Neural cell (in vitro differentiated cells): ENCODE measurements at regions not wholly inside any gene's neighbourhood (a gene's known extent, or its start where the extent isn't known, plus 50 kb on each side); places are given as distances from the start of the nearest gene placed in this dataset.

Source experiments
- CTCF ChIP-seq: fragments of 450-650 bp; IDR thresholded peaks from 2 replicates; pipeline ENCODE4 v1.5.1; 2014; ENCODE audit warnings: antibody characterized with exemption, mild to moderate bottlenecking, moderate library complexity; ENCODE audit not compliant: poor library complexity, severe bottlenecking
- EP300 ChIP-seq: fragments of 450-650 bp; conservative IDR thresholded peaks from 2 replicates; pipeline ENCODE4 v1.6.1; 2014; ENCODE audit warnings: antibody characterized with exemption, mild to moderate bottlenecking, moderate library complexity; ENCODE audit not compliant: poor library complexity, severe bottlenecking
- EZH2 ChIP-seq: fragments of 200-600, 300-800 bp; shearing (Covaris generic), sonication (generic); IDR thresholded peaks from 2 replicates; pipeline ENCODE4 v1.6.1; 2014; ENCODE audit warnings: antibody characterized with exemption, low read length, borderline replicate concordance, mild to moderate bottlenecking; ENCODE audit not compliant: insufficient read depth, poor library complexity, severe bottlenecking
- MXI1 ChIP-seq: fragments of 450-650 bp; conservative IDR thresholded peaks from 2 replicates; pipeline ENCODE4 v1.6.1; 2014; ENCODE audit warnings: antibody characterized with exemption, mild to moderate bottlenecking; ENCODE audit not compliant: poor library complexity, severe bottlenecking
- POLR2AphosphoS5 ChIP-seq: IDR thresholded peaks from 2 replicates; pipeline ENCODE4 v1.6.1; 2012
- RAD21 ChIP-seq: fragments of 450-650 bp; conservative IDR thresholded peaks from 2 replicates; pipeline ENCODE4 v1.6.1; 2014; ENCODE audit warnings: antibody characterized with exemption, mild to moderate bottlenecking, moderate library complexity
- SMC3 ChIP-seq: fragments of 450-650 bp; conservative IDR thresholded peaks from 2 replicates; pipeline ENCODE4 v1.6.1; 2014; ENCODE audit warnings: antibody characterized with exemption, mild to moderate bottlenecking, moderate library complexity; ENCODE audit not compliant: poor library complexity
- TAF1 ChIP-seq: IDR thresholded peaks from 2 replicates; pipeline ENCODE4 v1.6.1; 2012; ENCODE audit warnings: low read depth
- TF ChIP-seq, protein P1 (sequence below): IDR thresholded peaks from 2 replicates; pipeline ENCODE4 v1.6.1; 2012; ENCODE audit warnings: borderline replicate concordance

- no peak for TF ChIP-seq CTCF
- TF ChIP-seq SMC3, result no peak
- TF ChIP-seq POLR2AphosphoS5, result no peak
- TF ChIP-seq RAD21, result no peak
- no peak for TF ChIP-seq EP300
- TF ChIP-seq EZH2, result no peak
- TF ChIP-seq, protein P1, sequence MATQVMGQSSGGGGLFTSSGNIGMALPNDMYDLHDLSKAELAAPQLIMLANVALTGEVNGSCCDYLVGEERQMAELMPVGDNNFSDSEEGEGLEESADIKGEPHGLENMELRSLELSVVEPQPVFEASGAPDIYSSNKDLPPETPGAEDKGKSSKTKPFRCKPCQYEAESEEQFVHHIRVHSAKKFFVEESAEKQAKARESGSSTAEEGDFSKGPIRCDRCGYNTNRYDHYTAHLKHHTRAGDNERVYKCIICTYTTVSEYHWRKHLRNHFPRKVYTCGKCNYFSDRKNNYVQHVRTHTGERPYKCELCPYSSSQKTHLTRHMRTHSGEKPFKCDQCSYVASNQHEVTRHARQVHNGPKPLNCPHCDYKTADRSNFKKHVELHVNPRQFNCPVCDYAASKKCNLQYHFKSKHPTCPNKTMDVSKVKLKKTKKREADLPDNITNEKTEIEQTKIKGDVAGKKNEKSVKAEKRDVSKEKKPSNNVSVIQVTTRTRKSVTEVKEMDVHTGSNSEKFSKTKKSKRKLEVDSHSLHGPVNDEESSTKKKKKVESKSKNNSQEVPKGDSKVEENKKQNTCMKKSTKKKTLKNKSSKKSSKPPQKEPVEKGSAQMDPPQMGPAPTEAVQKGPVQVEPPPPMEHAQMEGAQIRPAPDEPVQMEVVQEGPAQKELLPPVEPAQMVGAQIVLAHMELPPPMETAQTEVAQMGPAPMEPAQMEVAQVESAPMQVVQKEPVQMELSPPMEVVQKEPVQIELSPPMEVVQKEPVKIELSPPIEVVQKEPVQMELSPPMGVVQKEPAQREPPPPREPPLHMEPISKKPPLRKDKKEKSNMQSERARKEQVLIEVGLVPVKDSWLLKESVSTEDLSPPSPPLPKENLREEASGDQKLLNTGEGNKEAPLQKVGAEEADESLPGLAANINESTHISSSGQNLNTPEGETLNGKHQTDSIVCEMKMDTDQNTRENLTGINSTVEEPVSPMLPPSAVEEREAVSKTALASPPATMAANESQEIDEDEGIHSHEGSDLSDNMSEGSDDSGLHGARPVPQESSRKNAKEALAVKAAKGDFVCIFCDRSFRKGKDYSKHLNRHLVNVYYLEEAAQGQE, result no peak
- no peak for TF ChIP-seq TAF1
- no peak for TF ChIP-seq MXI1
Measured at GRCh38 chr4:11179796-11180195, 248.9 kb downstream of the HS3ST1 start.
